ENCODE measurements at regions not wholly inside any gene's neighbourhood (a gene's known extent, or its start where the extent isn't known, plus 50 kb on each side); places are given as distances from the start of the nearest gene placed in this dataset.

DNA sequence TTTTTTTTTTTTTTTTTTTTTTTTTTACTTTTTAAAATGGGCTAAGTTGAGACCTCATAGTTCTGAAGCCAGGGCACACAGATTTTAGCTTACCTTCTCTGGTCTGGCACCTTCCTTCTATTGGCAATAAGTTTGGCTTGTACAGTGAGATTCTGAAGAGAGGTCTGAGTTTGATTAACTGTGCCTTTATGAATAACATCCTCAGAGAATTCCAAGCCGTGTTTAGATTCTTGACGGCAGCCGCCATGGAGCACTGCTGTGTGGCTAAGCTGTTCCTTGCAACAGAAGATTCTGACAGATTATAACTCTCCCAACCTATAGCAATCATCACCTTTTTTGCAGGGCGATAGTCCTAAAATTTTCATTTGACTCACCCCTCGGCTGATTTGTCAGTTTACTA, 354.9 kb upstream of the FAR2 start:
- TF ChIP-seq, protein P1, sequence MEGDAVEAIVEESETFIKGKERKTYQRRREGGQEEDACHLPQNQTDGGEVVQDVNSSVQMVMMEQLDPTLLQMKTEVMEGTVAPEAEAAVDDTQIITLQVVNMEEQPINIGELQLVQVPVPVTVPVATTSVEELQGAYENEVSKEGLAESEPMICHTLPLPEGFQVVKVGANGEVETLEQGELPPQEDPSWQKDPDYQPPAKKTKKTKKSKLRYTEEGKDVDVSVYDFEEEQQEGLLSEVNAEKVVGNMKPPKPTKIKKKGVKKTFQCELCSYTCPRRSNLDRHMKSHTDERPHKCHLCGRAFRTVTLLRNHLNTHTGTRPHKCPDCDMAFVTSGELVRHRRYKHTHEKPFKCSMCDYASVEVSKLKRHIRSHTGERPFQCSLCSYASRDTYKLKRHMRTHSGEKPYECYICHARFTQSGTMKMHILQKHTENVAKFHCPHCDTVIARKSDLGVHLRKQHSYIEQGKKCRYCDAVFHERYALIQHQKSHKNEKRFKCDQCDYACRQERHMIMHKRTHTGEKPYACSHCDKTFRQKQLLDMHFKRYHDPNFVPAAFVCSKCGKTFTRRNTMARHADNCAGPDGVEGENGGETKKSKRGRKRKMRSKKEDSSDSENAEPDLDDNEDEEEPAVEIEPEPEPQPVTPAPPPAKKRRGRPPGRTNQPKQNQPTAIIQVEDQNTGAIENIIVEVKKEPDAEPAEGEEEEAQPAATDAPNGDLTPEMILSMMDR (IDR thresholded peaks at IDR 0.05), result no peak
- TF ChIP-seq POLR2AphosphoS5 (IDR thresholded peaks at IDR 0.05), result no peak

All from prostate gland (tissue), 2 donors.